H1 (cell line): ENCODE measurements at regions not wholly inside any gene's neighbourhood (a gene's known extent, or its start where the extent isn't known, plus 50 kb on each side); places are given as distances from the start of the nearest gene placed in this dataset.

Source experiments
- CTCF ChIA-PET: fragments of 300-600 bp; sonication (Branson Sonifier 250); formaldehyde crosslinking; loops from one replicate; lab custom pipeline; 2021; ENCODE audit not compliant: partially characterized antibody; lab: Charles Lee
- POLR2A ChIA-PET: fragments of 300-600 bp; sonication (Branson Sonifier 250); formaldehyde crosslinking; loops from one replicate; lab custom pipeline; 2021; ENCODE audit warnings: inconsistent platforms; ENCODE audit not compliant: partially characterized antibody; lab: Charles Lee
- DNase-seq, 2 experiments: peaks; one replicate each; pipeline versions ENCODE4 v3.0.0 to v3.0.0-alpha.2; 2010 to 2022; ENCODE audit warnings: low spot score in 2 of 2, low read depth in 1 of 2, mixed read lengths in 1 of 2
- FAIRE-seq: peaks from 2 replicates; lab custom pipeline; 2011; peaks lifted over from hg19 to GRCh38; lab: Jason Lieb, UNC
- H2AFZ ChIP-seq: 2 replicates; pipeline ENCODE4 v1.8.1; 2012; ENCODE audit warnings: low read length, inconsistent platforms
- H2AK5ac ChIP-seq: 2 replicates; pipeline ENCODE4 v1.6.1; 2013; ENCODE audit warnings: low read depth, low read length
- H2BK120ac ChIP-seq: replicated peaks from 2 replicates; pipeline ENCODE3; 2013; ENCODE audit warnings: low read depth, low read length, inconsistent platforms
- H2BK12ac ChIP-seq: 2 replicates; pipeline ENCODE4 v1.6.1; 2013; ENCODE audit warnings: low read depth, low read length
- H2BK15ac ChIP-seq: 2 replicates; pipeline ENCODE4 v1.6.1; 2013; ENCODE audit warnings: low read length
- H2BK20ac ChIP-seq: 2 replicates; pipeline ENCODE4 v1.6.1; 2013; ENCODE audit warnings: low read length
- H2BK5ac ChIP-seq: 2 replicates; pipeline ENCODE4 v1.6.1; 2013; ENCODE audit warnings: low read depth, low read length
- H3K14ac ChIP-seq: 2 replicates; pipeline ENCODE4 v1.6.1; 2013; ENCODE audit warnings: inconsistent platforms; ENCODE audit not compliant: insufficient read length
- H3K18ac ChIP-seq: 2 replicates; pipeline ENCODE4 v1.6.1; 2013; ENCODE audit warnings: low read length; ENCODE audit errors: extremely low read depth
- H3K23ac ChIP-seq: 2 replicates; pipeline ENCODE4 v1.6.1; 2013; ENCODE audit warnings: inconsistent platforms; ENCODE audit not compliant: insufficient read length
- H3K23me2 ChIP-seq: 2 replicates; pipeline ENCODE4 v1.6.1; 2013; ENCODE audit warnings: low read depth, low read length
- H3K27ac ChIP-seq: 2 replicates; pipeline ENCODE4 v1.6.1; 2011; ENCODE audit warnings: low read depth, low read length, inconsistent platforms
- H3K27me3 ChIP-seq, 4 experiments: replicated peaks in 1 of 4; 1 replicate in 1 of 4; 2 replicates in 3 of 4; pipeline versions ENCODE4 v1.6.1 to v1.8.1; 2011 to 2013; ENCODE audit warnings: low read length in 3 of 4, mild to moderate bottlenecking in 3 of 4, inconsistent platforms in 2 of 4, mixed read lengths in 2 of 4, moderate library complexity in 1 of 4; ENCODE audit not compliant: control insufficient read depth in 3 of 4, insufficient read depth in 3 of 4; ENCODE audit errors: extremely low read depth in 1 of 4
- H3K36me3 ChIP-seq, 4 experiments: 2 replicates each; pipeline versions ENCODE4 v1.6.1 to v1.8.1; 2011 to 2013; ENCODE audit warnings: mild to moderate bottlenecking in 4 of 4, low read length in 3 of 4, moderate library complexity in 2 of 4, control low read depth in 1 of 4, inconsistent platforms in 1 of 4; ENCODE audit not compliant: insufficient read depth in 4 of 4, control insufficient read depth in 2 of 4
- H3K4ac ChIP-seq: replicated peaks from 2 replicates; pipeline ENCODE3; 2013; ENCODE audit warnings: low read length, low read depth, mixed read lengths, inconsistent platforms; ENCODE audit not compliant: insufficient read length
- H3K4me1 ChIP-seq, 4 experiments: replicated peaks in 1 of 4; 1 replicate in 1 of 4; 2 replicates in 3 of 4; pipeline versions ENCODE4 v1.6.1 to v1.8.1; 2011 to 2013; ENCODE audit warnings: low read length in 3 of 4, inconsistent platforms in 2 of 4, mixed read lengths in 1 of 4; ENCODE audit not compliant: insufficient read depth in 4 of 4, control insufficient read depth in 3 of 4
- H3K4me2 ChIP-seq, 2 experiments: 2 replicates each; pipeline versions ENCODE4 v1.6.1 to v1.8.1; 2011 to 2013; ENCODE audit warnings: low read depth in 2 of 2, low read length in 2 of 2, control low read depth in 1 of 2, inconsistent platforms in 1 of 2, mild to moderate bottlenecking in 1 of 2; ENCODE audit not compliant: insufficient read depth in 1 of 2
- H3K4me3 ChIP-seq, 4 experiments: fragments of 200-600, 300-600 bp in 1 of 4; sonication (generic), shearing (Covaris generic), sonication (Bioruptor Twin) in 1 of 4; 2 replicates each; pipeline versions ENCODE4 v1.5.1 to v1.8.1; 2011 to 2016; ENCODE audit warnings: low read length in 4 of 4, low read depth in 3 of 4, control low read depth in 2 of 4, inconsistent platforms in 2 of 4, mild to moderate bottlenecking in 2 of 4, mixed read lengths in 1 of 4, moderate library complexity in 1 of 4; ENCODE audit not compliant: insufficient read depth in 2 of 4; ENCODE audit errors: extremely low read depth in 1 of 4
- H3K56ac ChIP-seq: replicated peaks from 2 replicates; pipeline ENCODE3; 2013; ENCODE audit warnings: low read depth, mild to moderate bottlenecking, mixed read lengths, low read length, inconsistent platforms; ENCODE audit not compliant: insufficient read length
- H3K79me1 ChIP-seq: 2 replicates; pipeline ENCODE4 v1.6.1; 2013; ENCODE audit warnings: low read depth, low read length, control low read depth
- H3K79me2 ChIP-seq, 2 experiments: 2 replicates each; pipeline versions ENCODE4 v1.6.1 to v1.8.1; 2012 to 2013; ENCODE audit warnings: low read length in 2 of 2, mild to moderate bottlenecking in 2 of 2, inconsistent platforms in 1 of 2; ENCODE audit not compliant: insufficient read depth in 2 of 2, control insufficient read depth in 1 of 2
- H3K9ac ChIP-seq, 4 experiments: replicated peaks in 1 of 4; 1 replicate in 1 of 4; 2 replicates in 3 of 4; pipeline versions ENCODE4 v1.6.1 to v1.8.1; 2011 to 2013; ENCODE audit warnings: low read depth in 3 of 4, low read length in 3 of 4, control low read depth in 2 of 4, mild to moderate bottlenecking in 2 of 4, moderate library complexity in 2 of 4, inconsistent platforms in 1 of 4; ENCODE audit errors: extremely low read depth in 1 of 4
- H3K9me3 ChIP-seq, 2 experiments: 2 replicates each; pipeline versions ENCODE4 v1.6.1 to v1.8.1; 2012 to 2013; ENCODE audit warnings: mild to moderate bottlenecking in 2 of 2, moderate library complexity in 2 of 2, control low read depth in 1 of 2, inconsistent platforms in 1 of 2, low read depth in 1 of 2, low read length in 1 of 2, mixed read lengths in 1 of 2; ENCODE audit not compliant: insufficient read depth in 2 of 2
- H4K20me1 ChIP-seq, 2 experiments: replicated peaks in 1 of 2; 2 replicates each; pipeline versions ENCODE3 to v1.8.1; 2011 to 2013; ENCODE audit warnings: inconsistent platforms in 2 of 2, low read length in 2 of 2, mild to moderate bottlenecking in 1 of 2; ENCODE audit not compliant: insufficient read depth in 2 of 2, control insufficient read depth in 1 of 2
- H4K5ac ChIP-seq: 2 replicates; pipeline ENCODE4 v1.6.1; 2013; ENCODE audit warnings: low read length, low read depth, mixed read lengths, inconsistent platforms; ENCODE audit not compliant: insufficient read length
- H4K8ac ChIP-seq: 2 replicates; pipeline ENCODE4 v1.8.0; 2013; ENCODE audit warnings: mild to moderate bottlenecking, moderate library complexity, low read length, inconsistent platforms; ENCODE audit not compliant: insufficient read depth; ENCODE audit errors: extremely low read depth
- H4K91ac ChIP-seq: replicated peaks from 2 replicates; pipeline ENCODE3; 2013; ENCODE audit warnings: low read length, mixed read lengths, inconsistent platforms; ENCODE audit not compliant: insufficient read length
- BCL11A ChIP-seq, 2 experiments: IDR thresholded peaks; one replicate each; pipeline ENCODE4 v1.6.1; 2011; ENCODE audit warnings: low read depth in 2 of 2, low read length in 2 of 2, mild to moderate bottlenecking in 2 of 2
- CHD2 ChIP-seq: IDR thresholded peaks from 2 replicates; pipeline ENCODE4 v1.6.1; 2012; ENCODE audit warnings: low read length, improper control_type of control experiment
- GABPA ChIP-seq: IDR thresholded peaks from 2 replicates; pipeline ENCODE4 v1.6.1; 2011; ENCODE audit warnings: mild to moderate bottlenecking, low read length, moderate library complexity, borderline replicate concordance; ENCODE audit not compliant: insufficient read depth
- NRF1 ChIP-seq: IDR thresholded peaks from 2 replicates; pipeline ENCODE4 v1.6.1; 2011; ENCODE audit warnings: mild to moderate bottlenecking, low read depth, low read length, improper control_type of control experiment
- WGBS, 2 experiments: shearing (Covaris generic) in 1 of 2; methylation state at CpG; one replicate each; pipeline versions ENCODE4 v1.1.6 to v1.1.7; 2013 to 2015; ENCODE audit warnings: low lambda C conversion rate in 2 of 2, mixed read lengths in 2 of 2, inconsistent platforms in 1 of 2, low coverage in 1 of 2, missing lambda C conversion rate in 1 of 2; ENCODE audit not compliant: insufficient replicate concordance in 2 of 2, insufficient coverage in 1 of 2, insufficient read length in 1 of 2; ENCODE audit errors: extremely low coverage in 1 of 2, missing lambda C conversion rate in 1 of 2; 5-methylcytosine and 5-hydroxymethylcytosine counted together
- TF ChIP-seq, protein P1 (sequence below): IDR thresholded peaks from 2 replicates; pipeline ENCODE4 v1.6.1; 2012; ENCODE audit warnings: inconsistent platforms
- TF ChIP-seq, protein P2 (sequence below): IDR thresholded peaks from 2 replicates; pipeline ENCODE4 v1.6.1; 2012; ENCODE audit warnings: low read length, inconsistent platforms

DNA sequence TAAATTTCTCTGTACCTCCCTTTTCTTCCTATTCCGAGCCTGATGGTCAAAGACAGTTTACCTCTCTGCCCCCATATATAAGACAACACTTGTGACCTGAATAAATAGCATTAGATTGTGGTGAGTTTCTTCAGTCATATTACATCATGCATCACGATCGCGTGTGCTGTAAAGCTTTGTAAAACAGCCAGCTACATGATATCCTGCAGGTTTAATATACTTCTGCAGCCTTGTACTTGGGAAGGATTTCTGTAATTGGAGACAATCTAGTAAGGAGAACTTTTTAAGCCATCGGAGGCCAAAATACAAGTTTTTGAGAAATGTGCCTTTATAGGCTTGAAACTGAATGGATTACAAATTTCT lies 711.8 kb upstream of the WWC1 start:
- Histone ChIP-seq H4K20me1 (no peaks in the 10 kb centered on the region), H3K27me3 (no peaks in the 10 kb centered on the region), H3K18ac (no peak overlapping the region), H3K4ac (no peak overlapping the region), H3K4me3 (no peak overlapping the region), H3K56ac (no peak overlapping the region), H2BK12ac (no peak overlapping the region), H2BK20ac (no peak overlapping the region), H3K79me2 (peaks cover 0 to 13% of the 10 kb centered on the region in 2 experiments; a peak in 1 of 4 replicates), H3K4me2 (no peak overlapping the region), H3K14ac (no peak overlapping the region), H3K27ac (no peak overlapping the region), H3K36me3 (no peaks in the 10 kb centered on the region; a peak in 1 of 8 replicates), H2BK120ac (no peak overlapping the region), H3K9me3 (no peaks in the 10 kb centered on the region), H2BK5ac (no peak overlapping the region), H3K9ac (no peak overlapping the region)
- POLR2A ChIA-PET: interaction anchor here (1.0 to 1.6 kb wide), 2 partner anchors 10 to 24 kb away, joined by 4 read pairs; no protein-coding TSS in a partner anchor
- TF ChIP-seq, protein P1, sequence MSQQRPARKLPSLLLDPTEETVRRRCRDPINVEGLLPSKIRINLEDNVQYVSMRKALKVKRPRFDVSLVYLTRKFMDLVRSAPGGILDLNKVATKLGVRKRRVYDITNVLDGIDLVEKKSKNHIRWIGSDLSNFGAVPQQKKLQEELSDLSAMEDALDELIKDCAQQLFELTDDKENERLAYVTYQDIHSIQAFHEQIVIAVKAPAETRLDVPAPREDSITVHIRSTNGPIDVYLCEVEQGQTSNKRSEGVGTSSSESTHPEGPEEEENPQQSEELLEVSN: no peak
- TF ChIP-seq NRF1 (no peak), GABPA (no peak), CHD2 (no peak), BCL11A (IDR thresholded peaks at IDR 0.05; ENCODE audit: low read depth in 2 of 2, low read length in 2 of 2) (no peak)
- TF ChIP-seq, protein P2, sequence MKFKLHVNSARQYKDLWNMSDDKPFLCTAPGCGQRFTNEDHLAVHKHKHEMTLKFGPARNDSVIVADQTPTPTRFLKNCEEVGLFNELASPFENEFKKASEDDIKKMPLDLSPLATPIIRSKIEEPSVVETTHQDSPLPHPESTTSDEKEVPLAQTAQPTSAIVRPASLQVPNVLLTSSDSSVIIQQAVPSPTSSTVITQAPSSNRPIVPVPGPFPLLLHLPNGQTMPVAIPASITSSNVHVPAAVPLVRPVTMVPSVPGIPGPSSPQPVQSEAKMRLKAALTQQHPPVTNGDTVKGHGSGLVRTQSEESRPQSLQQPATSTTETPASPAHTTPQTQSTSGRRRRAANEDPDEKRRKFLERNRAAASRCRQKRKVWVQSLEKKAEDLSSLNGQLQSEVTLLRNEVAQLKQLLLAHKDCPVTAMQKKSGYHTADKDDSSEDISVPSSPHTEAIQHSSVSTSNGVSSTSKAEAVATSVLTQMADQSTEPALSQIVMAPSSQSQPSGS: no peak
- TF ChIP-seq, all 59 proteins: peak for 0
- H4K8ac ChIP-seq: no peak overlapping the region
- H2BK15ac ChIP-seq: no peak overlapping the region
- 91% methylated on average over 5 of the region's 5 CpGs; no CpG with 5 or more reads in 1 of the 2 experiments for WGBS, 2 experiments
- H2AK5ac ChIP-seq: no peak overlapping the region
- CTCF ChIA-PET: interaction anchor here (1.0 to 1.2 kb wide), 2 partner anchors 9 to 58 kb away, joined by 3 to 5 read pairs; no protein-coding TSS in a partner anchor
- H3K79me1 ChIP-seq: no peaks in the 10 kb centered on the region
- no peak for DNase-seq
- no peak for FAIRE-seq
- no peak overlapping the region for H2AFZ ChIP-seq
- H4K91ac ChIP-seq: no peak overlapping the region
- no peaks in the 10 kb centered on the region; the same call in 1 of the 2 replicates for H3K23me2 ChIP-seq
- peaks cover 0 to 11% (median 3%) of the 10 kb centered on the region in 4 experiments; a peak in 6 of 7 replicates for H3K4me1 ChIP-seq
- no peak overlapping the region for H4K5ac ChIP-seq
- no peak overlapping the region for H3K23ac ChIP-seq
